ENCODE measurements at regions not wholly inside any gene's neighbourhood (a gene's known extent, or its start where the extent isn't known, plus 50 kb on each side); places are given as distances from the start of the nearest gene placed in this dataset.

DNA sequence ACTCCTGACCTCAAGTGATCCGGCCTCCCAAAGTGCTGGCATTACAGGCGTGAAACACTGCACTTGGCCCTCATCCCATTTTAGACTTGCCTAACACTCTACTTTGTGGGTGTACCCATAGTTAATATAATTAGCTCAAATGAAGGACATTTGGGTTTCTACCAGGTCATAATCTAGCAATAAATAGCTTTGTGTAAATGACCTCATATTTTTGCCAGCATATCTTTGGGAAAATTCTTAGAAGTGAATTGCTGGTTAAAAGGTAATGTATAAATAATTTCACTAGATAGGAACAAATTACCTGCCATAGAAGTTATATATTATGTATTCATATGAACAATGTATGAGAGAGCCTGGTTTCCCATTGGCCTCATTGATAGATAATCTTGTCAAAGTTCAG is 206.0 kb downstream of the DIPK2A start:
- intact Hi-C loops (cut with micrococcal nuclease) = no loop called here
- no peaks in the 10 kb centered on the region for H3K4me1 ChIP-seq (ENCODE audit: control insufficient read depth in 1 of 2, insufficient read depth in 2 of 2, low read length in 2 of 2)
- no peaks in the 10 kb centered on the region for H3K27me3 ChIP-seq (ENCODE audit: control insufficient read depth in 2 of 2, insufficient read depth in 2 of 2, low read length in 2 of 2)
- Mint-ChIP-seq H3K4me1 (no peaks in the 10 kb centered on the region), H3K27ac (no peak overlapping the region), H3K9me3 (peaks cover 0 to 12% (median 6%) of the 10 kb centered on the region in 7 donors), H3K4me3 (no peak overlapping the region), H3K27me3 (ENCODE audit: low read depth in 3 of 3) (peaks cover 0 to 4% (median 3%) of the 10 kb centered on the region in 3 donors), H3K36me3 (no peaks in the 10 kb centered on the region)
- H3K9ac ChIP-seq (ENCODE audit: insufficient read depth, low read length, poor library complexity, severe bottlenecking) = no peak overlapping the region
- H2AFZ ChIP-seq (ENCODE audit: insufficient read depth, low read depth, low read length, poor library complexity, severe bottlenecking) = no peak overlapping the region
- WGBS (ENCODE audit: insufficient coverage) = no CpG with 5 or more reads among the region's 2 CpGs
- no peaks in the 10 kb centered on the region for H3K79me2 ChIP-seq (ENCODE audit: insufficient read depth, low read length)
- H3K27ac ChIP-seq (ENCODE audit: low read depth in 1 of 2, low read length in 2 of 2) = no peak overlapping the region
- no peak for TF ChIP-seq CTCF (IDR thresholded peaks at IDR 0.05)
- H3K4me3 ChIP-seq (replicated peaks in 1 of 3; ENCODE audit: low read depth in 2 of 3, low read length in 3 of 3) = no peak overlapping the region
- no peak overlapping the region for H3K4me2 ChIP-seq (replicated peaks; ENCODE audit: extremely low read depth, low read length, poor library complexity, severe bottlenecking)
- no peak for DNase-seq
- H4K20me1 ChIP-seq (ENCODE audit: insufficient read depth, low read length) = no peaks in the 10 kb centered on the region
- peaks cover 0 to 11% of the 10 kb centered on the region in 2 donors for H3K9me3 ChIP-seq (replicated peaks in 1 of 2; ENCODE audit: control insufficient read depth in 1 of 2, insufficient read depth in 1 of 2, low read length in 2 of 2)
- no peaks in the 10 kb centered on the region for H3K36me3 ChIP-seq (replicated peaks in 1 of 2; ENCODE audit: control insufficient read depth in 1 of 2, insufficient read depth in 2 of 2, low read length in 2 of 2)

GRCh38 chr3:144178607-144179006 is 207.0 kb downstream of the DIPK2A start:
- no peak overlapping the region for H3K9ac ChIP-seq (ENCODE audit: insufficient read depth, low read length, poor library complexity, severe bottlenecking)
- H3K36me3 ChIP-seq (replicated peaks in 1 of 2; ENCODE audit: control insufficient read depth in 1 of 2, insufficient read depth in 2 of 2, low read length in 2 of 2) = no peaks in the 10 kb centered on the region
- intact Hi-C loops (cut with micrococcal nuclease) = no loop called here
- H2AFZ ChIP-seq (ENCODE audit: insufficient read depth, low read depth, low read length, poor library complexity, severe bottlenecking) = no peak overlapping the region
- H3K27me3 Mint-ChIP-seq (ENCODE audit: low read depth in 3 of 3) = peaks cover 0 to 4% (median 3%) of the 10 kb centered on the region in 3 donors
- peaks cover 0 to 12% (median 6%) of the 10 kb centered on the region in 7 donors for H3K9me3 Mint-ChIP-seq
- peaks cover 0 to 11% of the 10 kb centered on the region in 2 donors for H3K9me3 ChIP-seq (replicated peaks in 1 of 2; ENCODE audit: control insufficient read depth in 1 of 2, insufficient read depth in 1 of 2, low read length in 2 of 2)
- H3K27me3 ChIP-seq (ENCODE audit: control insufficient read depth in 2 of 2, insufficient read depth in 2 of 2, low read length in 2 of 2) = no peaks in the 10 kb centered on the region
- DNase-seq = no peak
- no peaks in the 10 kb centered on the region for H3K4me1 ChIP-seq (ENCODE audit: control insufficient read depth in 1 of 2, insufficient read depth in 2 of 2, low read length in 2 of 2)
- no peaks in the 10 kb centered on the region for H3K36me3 Mint-ChIP-seq
- WGBS (ENCODE audit: insufficient coverage) = no CpG with 5 or more reads among the region's 2 CpGs
- H3K27ac Mint-ChIP-seq = no peak overlapping the region
- H3K27ac ChIP-seq (ENCODE audit: low read depth in 1 of 2, low read length in 2 of 2) = no peak overlapping the region
- no peaks in the 10 kb centered on the region for H4K20me1 ChIP-seq (ENCODE audit: insufficient read depth, low read length)
- no peak overlapping the region for H3K4me3 Mint-ChIP-seq
- H3K79me2 ChIP-seq (ENCODE audit: insufficient read depth, low read length) = no peaks in the 10 kb centered on the region
- H3K4me1 Mint-ChIP-seq = no peaks in the 10 kb centered on the region
- no peak overlapping the region for H3K4me3 ChIP-seq (replicated peaks in 1 of 3; ENCODE audit: low read depth in 2 of 3, low read length in 3 of 3)
- no peak for TF ChIP-seq CTCF (IDR thresholded peaks at IDR 0.05)
- no peak overlapping the region for H3K4me2 ChIP-seq (replicated peaks; ENCODE audit: extremely low read depth, low read length, poor library complexity, severe bottlenecking)

Measured in CD14-positive monocyte (primary cell).